ENCODE measurements at regions not wholly inside any gene's neighbourhood (a gene's known extent, or its start where the extent isn't known, plus 50 kb on each side); places are given as distances from the start of the nearest gene placed in this dataset.

GRCh38 chr10:28973309-28973972, 296.1 kb downstream of the BAMBI start:
- intact Hi-C loops (cut with micrococcal nuclease; ENCODE audit: unreplicated experiment), result no loop called here
- H3K4me3 ChIP-seq (ENCODE audit: low read depth, low read length, poor library complexity, severe bottlenecking), result no peak overlapping the region
- BruUV-seq (replicated peaks), result no TSS peak
- ChIA-PET CTCF (no interaction called here), POLR2A (ENCODE audit: low non-redundant PET) (no interaction called here)
- DNase-seq (ENCODE audit: low spot score), result no peak
- H3K27me3 ChIP-seq (replicated peaks; ENCODE audit: insufficient read depth, low read depth, low read length, poor library complexity), result no peaks in the 10 kb centered on the region
- H3K4me1 ChIP-seq (ENCODE audit: insufficient read depth, low read length, poor library complexity, severe bottlenecking), result peaks cover 20% of the 10 kb centered on the region
- TF ChIP-seq, protein P1, sequence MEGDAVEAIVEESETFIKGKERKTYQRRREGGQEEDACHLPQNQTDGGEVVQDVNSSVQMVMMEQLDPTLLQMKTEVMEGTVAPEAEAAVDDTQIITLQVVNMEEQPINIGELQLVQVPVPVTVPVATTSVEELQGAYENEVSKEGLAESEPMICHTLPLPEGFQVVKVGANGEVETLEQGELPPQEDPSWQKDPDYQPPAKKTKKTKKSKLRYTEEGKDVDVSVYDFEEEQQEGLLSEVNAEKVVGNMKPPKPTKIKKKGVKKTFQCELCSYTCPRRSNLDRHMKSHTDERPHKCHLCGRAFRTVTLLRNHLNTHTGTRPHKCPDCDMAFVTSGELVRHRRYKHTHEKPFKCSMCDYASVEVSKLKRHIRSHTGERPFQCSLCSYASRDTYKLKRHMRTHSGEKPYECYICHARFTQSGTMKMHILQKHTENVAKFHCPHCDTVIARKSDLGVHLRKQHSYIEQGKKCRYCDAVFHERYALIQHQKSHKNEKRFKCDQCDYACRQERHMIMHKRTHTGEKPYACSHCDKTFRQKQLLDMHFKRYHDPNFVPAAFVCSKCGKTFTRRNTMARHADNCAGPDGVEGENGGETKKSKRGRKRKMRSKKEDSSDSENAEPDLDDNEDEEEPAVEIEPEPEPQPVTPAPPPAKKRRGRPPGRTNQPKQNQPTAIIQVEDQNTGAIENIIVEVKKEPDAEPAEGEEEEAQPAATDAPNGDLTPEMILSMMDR (conservative IDR thresholded peaks at IDR 0.05; ENCODE audit: low read depth, low read length), result no peak
- no peak for TF ChIP-seq EZH2 (IDR thresholded peaks at IDR 0.05; ENCODE audit: borderline replicate concordance, low read depth, low read length, poor library complexity, severe bottlenecking)
- no peaks in the 10 kb centered on the region for H3K36me3 ChIP-seq (ENCODE audit: insufficient read depth, low read length, poor library complexity, severe bottlenecking)
- H3K27ac ChIP-seq (ENCODE audit: low read depth, low read length, poor library complexity, severe bottlenecking), result no peak overlapping the region
- H3K9me3 ChIP-seq (ENCODE audit: low read depth, low read length, poor library complexity, severe bottlenecking), result no peaks in the 10 kb centered on the region

- Histone ChIP-seq H3K9me3 (ENCODE audit: low read depth, low read length, poor library complexity, severe bottlenecking) (no peaks in the 10 kb centered on the region), H3K36me3 (ENCODE audit: insufficient read depth, low read length, poor library complexity, severe bottlenecking) (no peaks in the 10 kb centered on the region), H3K4me1 (ENCODE audit: insufficient read depth, low read length, poor library complexity, severe bottlenecking) (peaks cover 16% of the 10 kb centered on the region), H3K27me3 (replicated peaks; ENCODE audit: insufficient read depth, low read depth, low read length, poor library complexity) (no peaks in the 10 kb centered on the region), H3K4me3 (ENCODE audit: low read depth, low read length, poor library complexity, severe bottlenecking) (no peak overlapping the region), H3K27ac (ENCODE audit: low read depth, low read length, poor library complexity, severe bottlenecking) (no peak overlapping the region)
- intact Hi-C loops (cut with micrococcal nuclease; ENCODE audit: unreplicated experiment), result no loop called here
- ChIA-PET CTCF (interaction anchor here (1.5 kb wide), 1 partner anchor 37 kb away, joined by 5 read pairs; no protein-coding TSS in a partner anchor), POLR2A (ENCODE audit: low non-redundant PET) (no interaction called here)
- no peak for TF ChIP-seq EZH2 (IDR thresholded peaks at IDR 0.05; ENCODE audit: borderline replicate concordance, low read depth, low read length, poor library complexity, severe bottlenecking)
- TF ChIP-seq, protein P1 (conservative IDR thresholded peaks at IDR 0.05; ENCODE audit: low read depth, low read length), result no peak
- BruUV-seq (replicated peaks), result no TSS peak
- peak; percentile 87 for DNase-seq (ENCODE audit: low spot score)
Measured at GRCh38 chr10:28975891-28976531, 298.7 kb downstream of the BAMBI start.

- Histone ChIP-seq H3K27ac (ENCODE audit: low read depth, low read length, poor library complexity, severe bottlenecking) (no peak overlapping the region), H3K9me3 (ENCODE audit: low read depth, low read length, poor library complexity, severe bottlenecking) (no peaks in the 10 kb centered on the region), H3K4me3 (ENCODE audit: low read depth, low read length, poor library complexity, severe bottlenecking) (no peak overlapping the region), H3K27me3 (replicated peaks; ENCODE audit: insufficient read depth, low read depth, low read length, poor library complexity) (no peaks in the 10 kb centered on the region), H3K4me1 (ENCODE audit: insufficient read depth, low read length, poor library complexity, severe bottlenecking) (peaks cover 9% of the 10 kb centered on the region), H3K36me3 (ENCODE audit: insufficient read depth, low read length, poor library complexity, severe bottlenecking) (no peaks in the 10 kb centered on the region)
- BruUV-seq (replicated peaks), result no TSS peak
- DNase-seq (ENCODE audit: low spot score), result no peak
- POLR2A ChIA-PET (ENCODE audit: low non-redundant PET), result interaction anchor here (0.6 kb wide), 1 partner anchor 10 kb away, joined by 4 read pairs; no protein-coding TSS in a partner anchor
- TF ChIP-seq, protein P1 (conservative IDR thresholded peaks at IDR 0.05; ENCODE audit: low read depth, low read length), result no peak
- intact Hi-C loops (cut with micrococcal nuclease; ENCODE audit: unreplicated experiment), result no loop called here
- CTCF ChIA-PET, result no interaction called here
Measured at GRCh38 chr10:28977518-28977917, 300.2 kb downstream of the BAMBI start.

Measured in A673 (cell line).